NCI-H1694 treated with DMSO at 0.1 percent for 48 hours (cell line): ENCODE measurements at regions not wholly inside any gene's neighbourhood (a gene's known extent, or its start where the extent isn't known, plus 50 kb on each side); places are given as distances from the start of the nearest gene placed in this dataset.

Source experiments
- DNase-seq: peaks from one replicate; lab custom pipeline; 2025; lab: John Stamatoyannopoulos, UW

- no peak for DNase-seq
These were observed 177.2 kb downstream of the POU4F1 start for GRCh38 chr13:78426183-78426582.

- no peak for DNase-seq
These were observed 182.5 kb downstream of the POU4F1 start for GRCh38 chr13:78420814-78421213.

- DNase-seq = no peak
These were observed 189.3 kb downstream of the POU4F1 start for GRCh38 chr13:78413887-78414553.

GRCh38 chr13:78410847-78411246, 192.5 kb downstream of the POU4F1 start:
- no peak for DNase-seq

- DNase-seq = no peak
These were observed 193.2 kb downstream of the POU4F1 start for GRCh38 chr13:78410164-78410563.

GRCh38 chr13:78409172-78409571, 194.2 kb downstream of the POU4F1 start:
- DNase-seq = no peak

- DNase-seq = no peak
These were observed 198.4 kb downstream of the POU4F1 start for GRCh38 chr13:78404846-78405360.

- DNase-seq = no peak
These were observed 200.5 kb downstream of the POU4F1 start for GRCh38 chr13:78402708-78403400.

- DNase-seq = no peak
These were observed 201.3 kb downstream of the POU4F1 start for GRCh38 chr13:78401873-78402707.

- DNase-seq = no peak
These were observed 204.5 kb downstream of the POU4F1 start for GRCh38 chr13:78398743-78399410.

GRCh38 chr13:78393286-78394142, 209.8 kb downstream of the POU4F1 start:
- no peak for DNase-seq

GRCh38 chr13:78383899-78384298, 219.5 kb downstream of the POU4F1 start:
- no peak for DNase-seq

GRCh38 chr13:78383071-78383484, 220.3 kb downstream of the POU4F1 start:
- DNase-seq = peak; percentile 71

- DNase-seq = peak; percentile 50
These were observed 220.9 kb downstream of the POU4F1 start for GRCh38 chr13:78382491-78382890.

- no peak for DNase-seq
These were observed 226.5 kb downstream of the POU4F1 start for GRCh38 chr13:78376822-78377221.

- DNase-seq = no peak
These were observed 227.3 kb downstream of the POU4F1 start for GRCh38 chr13:78376033-78376432.

- no peak for DNase-seq
These were observed 230.8 kb downstream of the POU4F1 start for GRCh38 chr13:78372581-78372980.

- no peak for DNase-seq
These were observed 233.1 kb downstream of the POU4F1 start for GRCh38 chr13:78370231-78370630.

- DNase-seq = no peak
These were observed 238.6 kb downstream of the POU4F1 start for GRCh38 chr13:78364711-78365110.

GRCh38 chr13:78341032-78341431, 262.3 kb downstream of the POU4F1 start:
- DNase-seq = no peak

GRCh38 chr13:78339927-78340326, 263.4 kb downstream of the POU4F1 start:
- no peak for DNase-seq
